Type B pancreatic cell (in vitro differentiated cells): ENCODE measurements at regions not wholly inside any gene's neighbourhood (a gene's known extent, or its start where the extent isn't known, plus 50 kb on each side); places are given as distances from the start of the nearest gene placed in this dataset.

ENCODE experiments used
- DNase-seq: peaks from one replicate; pipeline ENCODE4 v3.0.0; 2021; ENCODE audit warnings: mixed read lengths; ENCODE audit not compliant: unreplicated experiment; ENCODE audit errors: extremely low spot score
- H3K27ac Mint-ChIP-seq: 2 replicates; pipeline ENCODE4 v1.8.0; 2021; ENCODE audit warnings: mild to moderate bottlenecking, mixed read lengths
- H3K27me3 Mint-ChIP-seq: 2 replicates; pipeline ENCODE4 v1.8.0; 2021; ENCODE audit warnings: mixed read lengths
- H3K36me3 Mint-ChIP-seq: 2 replicates; pipeline ENCODE4 v1.8.0; 2021; ENCODE audit warnings: mixed read lengths
- H3K4me1 Mint-ChIP-seq: one replicate; pipeline ENCODE4 v1.8.0; 2021; ENCODE audit warnings: mixed read lengths; ENCODE audit not compliant: unreplicated experiment
- H3K4me3 Mint-ChIP-seq: 2 replicates; pipeline ENCODE4 v1.8.0; 2021; ENCODE audit warnings: mild to moderate bottlenecking, mixed read lengths
- H3K9me3 Mint-ChIP-seq: 2 replicates; pipeline ENCODE4 v1.8.0; 2021; ENCODE audit warnings: mixed read lengths
- CTCF ChIP-seq: fragments of 200-600 bp; sonication (generic); conservative IDR thresholded peaks from 2 replicates; pipeline ENCODE4 v1.5.0; 2021; ENCODE audit warnings: antibody characterized with exemption, mild to moderate bottlenecking

- H3K27me3 Mint-ChIP-seq, result no peaks in the 10 kb centered on the region
- TF ChIP-seq CTCF, result no peak
- H3K27ac Mint-ChIP-seq, result no peak overlapping the region
- H3K4me3 Mint-ChIP-seq, result no peak overlapping the region
- no peaks in the 10 kb centered on the region for H3K36me3 Mint-ChIP-seq
- DNase-seq, result no peak
- no peaks in the 10 kb centered on the region for H3K4me1 Mint-ChIP-seq
- H3K9me3 Mint-ChIP-seq, result no peaks in the 10 kb centered on the region
Measured at GRCh38 chr12:87720967-87721366, 308.2 kb downstream of the C12orf50 start.

- Mint-ChIP-seq H3K4me1 (no peaks in the 10 kb centered on the region), H3K27ac (no peak overlapping the region), H3K36me3 (no peaks in the 10 kb centered on the region), H3K9me3 (peaks cover 3% of the 10 kb centered on the region), H3K27me3 (peaks cover 2% of the 10 kb centered on the region), H3K4me3 (no peak overlapping the region)
- no peak for DNase-seq
- TF ChIP-seq CTCF, result no peak
Measured at GRCh38 chr12:87704374-87704773, 324.8 kb downstream of the C12orf50 start.

GRCh38 chr12:87690236-87690810, 338.9 kb downstream of the C12orf50 start:
- Mint-ChIP-seq H3K9me3 (peaks cover 5% of the 10 kb centered on the region), H3K27ac (no peak overlapping the region), H3K36me3 (no peaks in the 10 kb centered on the region), H3K4me1 (peaks cover 4% of the 10 kb centered on the region), H3K27me3 (no peaks in the 10 kb centered on the region), H3K4me3 (no peak overlapping the region)
- no peak for DNase-seq
- no peak for TF ChIP-seq CTCF

- Mint-ChIP-seq H3K36me3 (no peaks in the 10 kb centered on the region), H3K27ac (no peak overlapping the region), H3K4me3 (no peak overlapping the region), H3K9me3 (peaks cover 5% of the 10 kb centered on the region), H3K27me3 (no peaks in the 10 kb centered on the region), H3K4me1 (peaks cover 4% of the 10 kb centered on the region)
- no peak for TF ChIP-seq CTCF
- DNase-seq, result no peak
Measured at GRCh38 chr12:87689196-87689595, 340.0 kb downstream of the C12orf50 start.

GRCh38 chr12:87687362-87687761, 341.8 kb downstream of the C12orf50 start:
- Mint-ChIP-seq H3K4me1 (peaks cover 4% of the 10 kb centered on the region), H3K36me3 (no peaks in the 10 kb centered on the region), H3K27me3 (no peaks in the 10 kb centered on the region), H3K4me3 (no peak overlapping the region), H3K27ac (no peak overlapping the region), H3K9me3 (peaks cover 5% of the 10 kb centered on the region)
- DNase-seq, result no peak
- TF ChIP-seq CTCF, result no peak

- H3K36me3 Mint-ChIP-seq, result no peaks in the 10 kb centered on the region
- no peak overlapping the region for H3K4me3 Mint-ChIP-seq
- no peak for TF ChIP-seq CTCF
- H3K27me3 Mint-ChIP-seq, result no peaks in the 10 kb centered on the region
- DNase-seq, result no peak
- peaks cover 4% of the 10 kb centered on the region for H3K4me1 Mint-ChIP-seq
- H3K9me3 Mint-ChIP-seq, result no peaks in the 10 kb centered on the region
- no peak overlapping the region for H3K27ac Mint-ChIP-seq
Measured at GRCh38 chr12:87685696-87686095, 343.5 kb downstream of the C12orf50 start.
